Keratinocyte (primary cell): ENCODE measurements at regions not wholly inside any gene's neighbourhood (a gene's known extent, or its start where the extent isn't known, plus 50 kb on each side); places are given as distances from the start of the nearest gene placed in this dataset.

Experiments used
- DNase-seq: peaks from one replicate; pipeline ENCODE4 v3.0.0-alpha.2; 2011; ENCODE audit warnings: low read depth, missing footprints, low spot score
- FAIRE-seq: peaks from 2 replicates; lab custom pipeline; 2011; peaks lifted over from hg19 to GRCh38; lab: Jason Lieb, UNC
- H2AFZ ChIP-seq: 2 replicates; pipeline ENCODE4 v1.6.0; 2012; ENCODE audit warnings: low read length, control low read depth, inconsistent platforms; ENCODE audit not compliant: control insufficient read depth
- H3K27ac ChIP-seq: 2 replicates; pipeline ENCODE4 v1.5.1; 2011; ENCODE audit warnings: low read length; ENCODE audit not compliant: control insufficient read depth, insufficient read depth
- H3K27me3 ChIP-seq: 3 replicates; pipeline ENCODE4 v1.6.0; 2011; ENCODE audit warnings: low read length; ENCODE audit not compliant: control insufficient read depth, insufficient read depth; ENCODE audit errors: extremely low read depth
- H3K36me3 ChIP-seq, 2 experiments: 2 replicates in 1 of 2; 3 replicates in 1 of 2; pipeline ENCODE4 v1.5.1; 2011; ENCODE audit warnings: low read length in 2 of 2, mild to moderate bottlenecking in 1 of 2; ENCODE audit not compliant: control insufficient read depth in 2 of 2, insufficient read depth in 2 of 2; ENCODE audit errors: extremely low read depth in 1 of 2
- H3K4me1 ChIP-seq: 3 replicates; pipeline ENCODE4 v1.5.1; 2011; ENCODE audit warnings: low read length; ENCODE audit not compliant: control insufficient read depth, insufficient read depth; ENCODE audit errors: extremely low read depth
- H3K4me2 ChIP-seq: 3 replicates; pipeline ENCODE4 v1.6.0; 2011; ENCODE audit warnings: low read depth, low read length; ENCODE audit not compliant: control insufficient read depth, insufficient read depth; ENCODE audit errors: extremely low read depth
- H3K4me3 ChIP-seq, 3 experiments: fragments of 200-600 bp in 1 of 3; sonication (generic) in 1 of 3; 2 replicates in 2 of 3; 3 replicates in 1 of 3; pipeline ENCODE4 v1.5.1; 2011 to 2016; ENCODE audit warnings: low read length in 3 of 3, mild to moderate bottlenecking in 3 of 3, control low read depth in 2 of 3, inconsistent platforms in 1 of 3, low read depth in 1 of 3, mixed read lengths in 1 of 3, mixed run types in 1 of 3, moderate library complexity in 1 of 3; ENCODE audit not compliant: control insufficient read depth in 2 of 3, insufficient read depth in 2 of 3; ENCODE audit errors: extremely low read depth in 1 of 3
- H3K79me2 ChIP-seq: 2 replicates; pipeline ENCODE4 v1.6.0; 2012; ENCODE audit warnings: low read length; ENCODE audit not compliant: control insufficient read depth, insufficient read depth
- H3K9ac ChIP-seq: 3 replicates; pipeline ENCODE4 v1.6.0; 2011; ENCODE audit warnings: low read length; ENCODE audit not compliant: control insufficient read depth, insufficient read depth; ENCODE audit errors: extremely low read depth
- H3K9me1 ChIP-seq: 3 replicates; pipeline ENCODE4 v1.6.0; 2011; ENCODE audit warnings: low read length; ENCODE audit not compliant: control insufficient read depth, insufficient read depth; ENCODE audit errors: extremely low read depth
- H3K9me3 ChIP-seq: 2 replicates; pipeline ENCODE4 v1.5.1; 2012; ENCODE audit warnings: low read depth, low read length; ENCODE audit not compliant: control insufficient read depth
- H4K20me1 ChIP-seq: 3 replicates; pipeline ENCODE4 v1.6.0; 2011; ENCODE audit warnings: low read length; ENCODE audit not compliant: control insufficient read depth, insufficient read depth; ENCODE audit errors: extremely low read depth
- CTCF ChIP-seq, 3 experiments: IDR thresholded peaks in 1 of 3; conservative IDR thresholded peaks in 1 of 3; optimal IDR thresholded peaks in 1 of 3; 2 replicates in 2 of 3; 3 replicates in 1 of 3; pipeline versions ENCODE3 to v1.5.1; 2011; ENCODE audit warnings: low read length in 3 of 3, mild to moderate bottlenecking in 3 of 3, moderate library complexity in 2 of 3, control low read depth in 1 of 3, inconsistent platforms in 1 of 3; ENCODE audit not compliant: insufficient read depth in 2 of 3; ENCODE audit errors: extremely low read depth in 1 of 3
- EZH2 ChIP-seq: IDR thresholded peaks from one replicate; pipeline ENCODE4 v1.6.1; 2012; ENCODE audit warnings: inconsistent platforms, mild to moderate bottlenecking, low read length, moderate library complexity
- dilution Hi-C: fragments of 300-500 bp; cut with MboI; formaldehyde crosslinking; loops from one replicate; pipeline ENCODE4 v1.7.0; 2020; ENCODE audit warnings: low sequenced_read_pairs; ENCODE audit not compliant: extremely low pct_ligation_motif_present

GRCh38 chr13:90396266-90396665, 951.2 kb upstream of the MIR17HG start:
- Histone ChIP-seq H3K4me1 (no peaks in the 10 kb centered on the region), H3K79me2 (no peaks in the 10 kb centered on the region), H3K4me2 (no peak overlapping the region), H3K4me3 (no peak overlapping the region), H3K9me3 (no peaks in the 10 kb centered on the region), H3K9me1 (no peaks in the 10 kb centered on the region), H3K27ac (no peak overlapping the region), H3K36me3 (no peaks in the 10 kb centered on the region), H2AFZ (no peak overlapping the region), H3K9ac (no peak overlapping the region), H4K20me1 (no peaks in the 10 kb centered on the region), H3K27me3 (no peaks in the 10 kb centered on the region)
- dilution Hi-C loops = no loop called here
- DNase-seq = no peak
- FAIRE-seq = no peak
- no peak for TF ChIP-seq CTCF (optimal IDR thresholded peaks at IDR 0.05 in 1 of 3, IDR thresholded peaks at IDR 0.05 in 1 of 3, conservative IDR thresholded peaks at IDR 0.05 in 1 of 3; ENCODE audit: extremely low read depth in 1 of 3, insufficient read depth in 2 of 3, low read length in 3 of 3)
- TF ChIP-seq EZH2 = no peak

GRCh38 chr13:90397503-90397902, 950.0 kb upstream of the MIR17HG start:
- dilution Hi-C loops = no loop called here
- Histone ChIP-seq H3K27ac (no peak overlapping the region), H3K4me2 (no peak overlapping the region), H3K36me3 (no peaks in the 10 kb centered on the region), H3K79me2 (no peaks in the 10 kb centered on the region), H3K9me1 (no peaks in the 10 kb centered on the region), H3K27me3 (no peaks in the 10 kb centered on the region), H3K4me3 (no peak overlapping the region), H3K4me1 (no peaks in the 10 kb centered on the region), H3K9me3 (no peaks in the 10 kb centered on the region), H3K9ac (no peak overlapping the region), H2AFZ (no peak overlapping the region), H4K20me1 (no peaks in the 10 kb centered on the region)
- no peak for FAIRE-seq
- TF ChIP-seq CTCF (optimal IDR thresholded peaks at IDR 0.05 in 1 of 3, IDR thresholded peaks at IDR 0.05 in 1 of 3, conservative IDR thresholded peaks at IDR 0.05 in 1 of 3; ENCODE audit: extremely low read depth in 1 of 3, insufficient read depth in 2 of 3, low read length in 3 of 3) (no peak), EZH2 (no peak)
- no peak for DNase-seq
